ENCODE measurements at regions not wholly inside any gene's neighbourhood (a gene's known extent, or its start where the extent isn't known, plus 50 kb on each side); places are given as distances from the start of the nearest gene placed in this dataset.

DNA sequence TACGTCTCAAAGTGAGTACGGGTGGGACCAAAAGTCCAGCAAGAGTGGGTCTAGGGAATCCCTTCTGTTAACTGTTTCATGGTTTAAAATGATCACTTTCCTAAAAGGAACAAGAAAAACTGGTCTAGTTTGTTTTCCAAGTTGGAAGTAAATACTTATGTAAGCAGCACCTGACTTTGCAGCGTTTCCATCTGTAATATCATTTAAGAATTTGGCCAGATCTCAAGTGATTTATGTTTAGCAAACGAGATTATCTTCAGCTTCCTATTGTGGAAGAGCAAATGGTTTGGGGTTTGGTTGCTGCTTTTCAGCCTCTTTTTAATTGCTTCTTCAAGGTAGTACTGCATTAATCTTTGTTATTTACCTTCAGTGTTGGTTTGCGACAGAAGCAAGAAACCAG lies 50.4 kb downstream of the FHIP1A start:
- DNase-seq (ENCODE audit: low spot score in 2 of 2), result no peak
- intact Hi-C loops (cut with DNase I; ENCODE audit: low total_unique reads), result loop anchor here (5.0 kb wide), 1 partner anchor 1558 kb away; no protein-coding TSS in a partner anchor
- 22 to 27% methylated on average over 5 of the region's 5 CpGs for WGBS, 2 donors
- no peak overlapping the region for H3K4me3 ChIP-seq (ENCODE audit: low read depth, poor library complexity, severe bottlenecking)
- TF ChIP-seq POLR2A (IDR thresholded peaks at IDR 0.05), result no peak
- TF ChIP-seq, protein P1, sequence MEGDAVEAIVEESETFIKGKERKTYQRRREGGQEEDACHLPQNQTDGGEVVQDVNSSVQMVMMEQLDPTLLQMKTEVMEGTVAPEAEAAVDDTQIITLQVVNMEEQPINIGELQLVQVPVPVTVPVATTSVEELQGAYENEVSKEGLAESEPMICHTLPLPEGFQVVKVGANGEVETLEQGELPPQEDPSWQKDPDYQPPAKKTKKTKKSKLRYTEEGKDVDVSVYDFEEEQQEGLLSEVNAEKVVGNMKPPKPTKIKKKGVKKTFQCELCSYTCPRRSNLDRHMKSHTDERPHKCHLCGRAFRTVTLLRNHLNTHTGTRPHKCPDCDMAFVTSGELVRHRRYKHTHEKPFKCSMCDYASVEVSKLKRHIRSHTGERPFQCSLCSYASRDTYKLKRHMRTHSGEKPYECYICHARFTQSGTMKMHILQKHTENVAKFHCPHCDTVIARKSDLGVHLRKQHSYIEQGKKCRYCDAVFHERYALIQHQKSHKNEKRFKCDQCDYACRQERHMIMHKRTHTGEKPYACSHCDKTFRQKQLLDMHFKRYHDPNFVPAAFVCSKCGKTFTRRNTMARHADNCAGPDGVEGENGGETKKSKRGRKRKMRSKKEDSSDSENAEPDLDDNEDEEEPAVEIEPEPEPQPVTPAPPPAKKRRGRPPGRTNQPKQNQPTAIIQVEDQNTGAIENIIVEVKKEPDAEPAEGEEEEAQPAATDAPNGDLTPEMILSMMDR (IDR thresholded peaks at IDR 0.05), result no peak

DNA sequence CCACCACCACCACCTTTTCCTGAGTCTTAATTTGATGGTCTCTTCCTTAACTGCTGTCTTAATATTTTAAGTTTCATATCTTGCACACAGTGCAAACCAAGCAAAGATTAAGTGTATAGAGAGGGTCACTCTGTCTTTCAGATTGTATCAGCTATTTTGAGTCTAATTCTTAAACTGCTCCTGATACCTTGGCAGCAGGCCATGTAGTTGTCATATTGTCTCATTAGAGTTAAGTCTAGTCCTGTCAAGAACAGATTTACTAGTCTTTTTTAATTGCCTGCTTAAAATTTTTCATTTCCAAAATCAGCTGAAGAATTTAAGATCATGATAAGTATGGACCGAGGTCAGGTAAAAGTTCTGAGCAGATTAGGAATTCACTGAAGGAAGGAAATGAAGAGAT lies 51.5 kb downstream of the FHIP1A start:
- no peak overlapping the region for H3K4me3 ChIP-seq (ENCODE audit: low read depth, poor library complexity, severe bottlenecking)
- TF ChIP-seq, protein P1 (IDR thresholded peaks at IDR 0.05), result no peak
- TF ChIP-seq POLR2A (IDR thresholded peaks at IDR 0.05), result no peak
- intact Hi-C loops (cut with DNase I; ENCODE audit: low total_unique reads), result no loop called here
- DNase-seq (ENCODE audit: low spot score in 2 of 2), result no peak
- WGBS, 2 donors, result 26 to 31% methylated on average over 1 of the region's 1 CpG

GRCh38 chr4:151462554-151462953 lies 53.6 kb downstream of the FHIP1A start:
- DNase-seq (ENCODE audit: low spot score in 2 of 2), result no peak
- WGBS, 2 donors, result 86% methylated on average over 1 of the region's 1 CpG
- no peak overlapping the region for H3K4me3 ChIP-seq (ENCODE audit: low read depth, poor library complexity, severe bottlenecking)
- intact Hi-C loops (cut with DNase I; ENCODE audit: low total_unique reads), result no loop called here
- TF ChIP-seq, protein P1 (IDR thresholded peaks at IDR 0.05), result no peak
- TF ChIP-seq POLR2A (IDR thresholded peaks at IDR 0.05), result no peak

DNA sequence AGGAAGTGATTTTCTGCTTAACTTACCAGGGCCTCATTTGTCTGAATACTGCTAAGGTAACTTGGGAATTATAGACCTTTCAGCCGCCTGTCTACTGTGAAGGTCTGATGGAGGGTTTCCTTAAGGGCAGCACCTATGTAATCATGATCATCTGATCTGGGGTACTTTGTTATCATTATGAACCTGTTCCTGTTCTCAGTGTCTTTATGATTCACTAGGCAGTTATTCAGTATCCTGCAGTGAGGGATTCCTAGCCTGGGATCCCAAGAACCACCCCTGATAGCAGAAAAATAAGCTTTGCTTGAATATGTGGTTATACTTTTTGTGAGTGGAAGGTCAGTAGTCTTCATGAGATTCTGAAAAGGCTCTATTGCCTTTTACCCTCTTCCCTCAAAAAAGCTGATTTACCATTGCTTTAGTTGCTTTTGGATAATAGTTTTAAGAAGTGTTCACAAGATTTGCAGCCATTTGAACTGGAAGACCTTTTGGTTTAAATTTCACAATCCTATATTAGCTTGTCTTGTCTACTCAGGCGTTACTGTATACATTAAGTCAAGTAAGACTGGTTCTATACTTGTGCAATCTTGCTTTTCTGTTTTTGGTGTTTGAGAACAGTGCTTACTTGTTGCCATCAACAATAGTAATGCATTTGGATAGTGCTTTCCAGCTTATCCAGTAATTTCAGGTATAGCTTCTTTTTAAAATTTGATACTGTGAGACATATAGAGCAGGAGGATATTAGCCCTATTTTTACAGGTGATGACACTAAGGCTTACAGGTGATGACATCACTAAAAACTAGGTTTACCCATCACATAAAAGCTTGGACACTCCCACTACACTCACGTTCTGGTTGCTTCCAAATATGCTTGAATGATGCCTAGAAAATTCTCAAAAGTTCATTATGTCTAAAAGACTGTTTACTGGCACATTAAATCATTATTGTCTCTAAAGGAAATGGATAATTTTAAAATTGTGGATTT lies 60.0 kb downstream of the FHIP1A start:
- H3K4me3 ChIP-seq (ENCODE audit: low read depth, poor library complexity, severe bottlenecking), result no peak overlapping the region
- TF ChIP-seq POLR2A (IDR thresholded peaks at IDR 0.05), result no peak
- TF ChIP-seq, protein P1 (IDR thresholded peaks at IDR 0.05), result no peak
- 52 to 60% methylated on average over 3 of the region's 3 CpGs for WGBS, 2 donors
- no peak for DNase-seq (ENCODE audit: low spot score in 2 of 2)
- intact Hi-C loops (cut with DNase I; ENCODE audit: low total_unique reads), result no loop called here

- H3K4me3 ChIP-seq (ENCODE audit: low read depth, poor library complexity, severe bottlenecking), result no peak overlapping the region
- intact Hi-C loops (cut with DNase I; ENCODE audit: low total_unique reads), result no loop called here
- DNase-seq (ENCODE audit: low spot score in 2 of 2), result no peak
- TF ChIP-seq POLR2A (IDR thresholded peaks at IDR 0.05), result no peak
- TF ChIP-seq, protein P1 (IDR thresholded peaks at IDR 0.05), result no peak
These were observed 61.0 kb downstream of the FHIP1A start for GRCh38 chr4:151469970-151470369.

All from lower leg skin (tissue), 4 donors.